ES-I3 (cell line): ENCODE measurements at regions not wholly inside any gene's neighbourhood (a gene's known extent, or its start where the extent isn't known, plus 50 kb on each side); places are given as distances from the start of the nearest gene placed in this dataset.

ENCODE experiments used
- H3K36me3 ChIP-seq: 2 replicates; pipeline ENCODE4 v1.6.1; 2013; ENCODE audit warnings: mild to moderate bottlenecking, low read length, control low read depth, moderate library complexity; ENCODE audit not compliant: insufficient read depth
- H3K4me1 ChIP-seq: 2 replicates; pipeline ENCODE4 v1.6.1; 2013; ENCODE audit warnings: mild to moderate bottlenecking, control low read depth, low read length; ENCODE audit not compliant: insufficient read depth
- H3K9ac ChIP-seq: 2 replicates; pipeline ENCODE4 v1.6.1; 2013; ENCODE audit warnings: low read depth, mild to moderate bottlenecking, low read length, moderate library complexity
- H3K9me3 ChIP-seq: 2 replicates; pipeline ENCODE4 v1.6.1; 2013; ENCODE audit warnings: mild to moderate bottlenecking, low read length, moderate library complexity; ENCODE audit not compliant: control insufficient read depth, insufficient read depth

DNA sequence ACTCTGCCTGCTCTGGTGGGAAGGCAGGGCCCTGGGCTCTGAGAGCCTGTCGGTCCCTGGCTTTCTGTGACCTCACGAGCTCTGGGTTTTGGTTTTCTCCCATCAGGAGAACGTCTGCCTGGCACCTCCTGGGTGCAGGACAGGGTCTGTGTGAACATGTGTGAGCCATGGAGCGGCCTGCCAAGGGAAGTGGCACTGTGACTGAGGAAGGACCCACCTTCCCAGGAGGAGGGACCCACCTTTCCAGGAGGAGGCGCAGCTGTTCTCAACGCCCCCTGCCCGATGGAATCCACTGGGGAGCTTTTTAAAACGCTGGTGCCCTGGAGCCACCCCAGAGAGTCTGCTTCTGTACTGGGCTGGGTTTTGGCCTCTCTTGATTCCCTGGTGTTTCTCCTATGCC is 168.7 kb downstream of the GLI2 start:
- no peak overlapping the region for H3K9ac ChIP-seq
- H3K9me3 ChIP-seq: no peaks in the 10 kb centered on the region
- H3K4me1 ChIP-seq: peaks cover 13% of the 10 kb centered on the region
- no peaks in the 10 kb centered on the region for H3K36me3 ChIP-seq

DNA sequence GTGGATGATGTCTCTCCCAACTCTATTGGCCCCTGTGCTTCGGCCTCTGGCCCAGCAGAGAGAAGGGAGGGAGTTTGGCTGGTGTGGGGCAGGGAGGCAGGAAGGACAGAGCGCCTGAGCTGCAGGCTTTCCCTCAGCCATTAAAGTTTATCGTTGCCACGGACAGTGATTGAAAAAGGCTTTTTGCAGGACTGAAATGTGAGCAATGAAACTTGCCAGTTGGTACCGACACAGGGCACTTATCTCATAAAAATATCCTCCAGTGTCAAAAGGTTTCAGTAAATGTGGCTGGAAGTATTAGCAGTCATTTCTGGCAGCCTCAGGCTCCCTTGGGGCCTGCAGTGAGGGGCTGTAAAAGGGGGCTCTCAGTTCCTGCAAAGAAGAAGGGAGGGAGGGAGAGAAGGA is 169.2 kb downstream of the GLI2 start:
- Histone ChIP-seq H3K4me1 (peaks cover 10% of the 10 kb centered on the region), H3K9me3 (no peaks in the 10 kb centered on the region), H3K36me3 (no peaks in the 10 kb centered on the region), H3K9ac (no peak overlapping the region)

DNA sequence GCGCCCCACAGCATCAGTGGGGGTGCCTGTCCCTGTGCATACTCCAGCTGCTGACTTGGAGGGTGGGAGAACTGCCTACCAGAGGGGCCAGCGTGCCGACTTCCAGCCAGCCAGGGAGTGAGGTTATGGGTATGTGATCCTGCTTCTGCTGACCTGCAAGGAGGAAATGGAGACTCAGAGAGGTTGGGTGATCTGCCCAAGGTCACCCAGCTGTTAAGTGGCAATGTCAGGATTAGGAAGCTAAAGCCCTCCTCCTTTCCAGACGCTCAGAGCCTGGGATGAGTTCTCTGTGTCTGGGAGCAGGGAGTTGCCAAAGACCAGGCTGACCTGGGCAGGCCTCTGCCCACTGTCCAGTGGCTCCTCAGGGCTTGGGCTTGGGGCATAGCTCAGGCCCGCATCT is 169.6 kb downstream of the GLI2 start:
- Histone ChIP-seq H3K36me3 (no peaks in the 10 kb centered on the region), H3K9ac (no peak overlapping the region), H3K9me3 (no peaks in the 10 kb centered on the region), H3K4me1 (peaks cover 10% of the 10 kb centered on the region)

DNA sequence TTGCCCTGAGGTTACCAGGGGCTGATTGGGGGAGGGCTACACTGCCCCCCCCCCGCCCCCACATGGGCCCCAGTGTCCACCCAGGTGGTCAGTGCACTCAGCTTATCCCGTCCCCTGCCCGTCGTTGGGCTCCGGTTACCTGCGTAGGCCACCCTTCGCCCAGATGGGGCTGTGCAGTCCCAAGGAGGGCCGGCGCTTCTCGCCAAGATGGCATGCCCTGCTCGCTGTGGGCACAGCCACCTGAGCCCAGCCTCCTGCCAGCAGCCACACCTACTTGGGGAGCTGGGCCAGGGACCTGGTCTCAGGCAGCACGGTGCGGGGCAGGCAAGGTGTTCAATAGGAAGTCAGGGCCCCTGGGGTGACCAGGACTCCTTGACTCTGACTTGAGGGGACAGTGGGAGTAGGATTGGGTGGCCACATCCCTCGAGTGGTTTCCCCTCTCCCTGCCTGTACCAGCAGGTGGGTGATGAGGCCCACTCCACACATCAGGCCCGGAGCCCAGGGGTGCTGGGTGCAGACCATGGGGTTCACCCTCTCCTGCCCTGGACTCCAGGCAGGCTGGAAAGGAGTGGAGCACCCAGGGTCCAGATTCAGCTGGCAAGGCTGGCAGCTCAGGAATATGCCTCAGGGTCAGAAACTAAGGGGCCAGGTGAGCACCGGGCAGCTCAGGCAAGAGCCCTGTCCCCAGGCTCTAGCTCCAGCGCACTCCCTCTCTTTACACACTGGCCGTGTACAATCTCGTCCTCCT is 170.3 kb downstream of the GLI2 start:
- no peak overlapping the region for H3K9ac ChIP-seq
- H3K9me3 ChIP-seq: no peaks in the 10 kb centered on the region
- peaks cover 10% of the 10 kb centered on the region for H3K4me1 ChIP-seq
- no peaks in the 10 kb centered on the region for H3K36me3 ChIP-seq

DNA sequence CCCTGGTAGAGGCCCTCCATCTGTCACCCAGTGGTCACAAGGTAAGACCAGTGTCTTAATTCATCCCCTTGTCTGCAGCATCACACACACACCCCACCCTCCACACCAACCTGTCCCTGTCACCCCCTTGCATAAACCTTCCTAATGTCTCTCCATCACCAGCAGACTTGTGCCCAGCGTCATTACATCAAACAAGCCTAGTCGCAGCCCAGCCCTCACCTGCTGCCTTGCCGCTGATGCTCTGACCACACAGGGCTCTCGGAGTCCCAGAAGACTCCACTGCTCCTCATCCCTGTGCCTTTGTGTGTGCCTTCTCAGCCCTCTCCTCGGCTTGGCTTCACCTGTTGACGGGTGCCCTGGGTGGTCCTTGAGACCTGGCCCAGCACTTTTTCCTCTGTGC is 171.2 kb downstream of the GLI2 start:
- Histone ChIP-seq H3K9me3 (no peaks in the 10 kb centered on the region), H3K4me1 (peaks cover 19% of the 10 kb centered on the region), H3K9ac (no peak overlapping the region), H3K36me3 (no peaks in the 10 kb centered on the region)

DNA sequence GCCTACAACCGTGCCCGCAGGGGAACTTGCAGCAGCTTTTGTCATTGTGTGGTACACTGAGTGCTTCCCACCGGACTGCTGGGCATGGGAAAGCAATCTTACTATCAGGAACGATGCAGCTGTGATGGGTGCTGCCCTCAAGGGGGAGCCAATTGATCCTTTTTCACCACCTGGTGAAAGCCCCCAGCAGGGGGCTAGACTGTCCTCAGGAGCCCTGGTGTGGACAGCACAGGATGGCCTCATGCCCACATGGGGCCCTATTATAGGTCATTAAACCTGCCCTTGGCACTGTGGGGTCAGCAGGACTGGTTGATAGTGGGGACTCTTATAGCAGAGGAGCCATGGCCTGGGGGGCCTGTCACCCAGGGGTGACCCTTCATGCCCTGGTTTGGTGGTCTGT is 172.2 kb downstream of the GLI2 start:
- Histone ChIP-seq H3K9ac (no peak overlapping the region), H3K9me3 (no peaks in the 10 kb centered on the region), H3K4me1 (peaks cover 25% of the 10 kb centered on the region), H3K36me3 (no peaks in the 10 kb centered on the region)

DNA sequence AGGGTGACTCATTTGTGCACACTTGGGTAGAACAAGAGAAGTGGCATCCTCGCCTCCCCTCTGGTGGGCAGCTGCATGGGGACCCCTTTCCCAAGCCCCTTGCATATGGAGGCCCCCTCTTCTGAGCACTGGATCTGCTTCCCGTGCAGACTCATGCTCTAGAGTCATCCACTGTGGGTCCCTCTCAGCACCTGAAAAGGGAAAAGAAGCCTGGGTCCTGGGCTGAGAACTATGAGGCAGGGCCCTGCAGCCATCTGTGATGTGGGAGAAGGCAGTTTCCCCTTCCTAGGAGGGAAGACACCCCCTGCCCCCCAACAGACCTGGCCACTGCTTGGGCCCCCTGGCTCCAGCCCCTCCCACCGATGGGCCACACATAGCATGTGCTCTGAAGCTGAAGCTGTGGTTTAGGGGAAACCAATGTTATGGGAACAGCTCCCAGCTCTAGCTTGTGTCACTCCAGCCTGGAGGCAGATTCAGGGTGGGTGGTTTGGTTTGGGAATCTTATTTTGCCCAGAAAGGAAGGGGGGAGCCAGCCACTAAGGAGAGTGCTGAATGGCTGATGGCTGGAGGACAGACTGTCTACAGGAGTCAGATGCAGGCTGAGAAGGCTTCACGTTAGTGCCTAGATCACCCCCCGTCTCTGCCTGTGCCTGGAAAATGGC is 172.8 kb downstream of the GLI2 start:
- Histone ChIP-seq H3K36me3 (no peaks in the 10 kb centered on the region), H3K4me1 (peaks cover 28% of the 10 kb centered on the region), H3K9me3 (no peaks in the 10 kb centered on the region), H3K9ac (no peak overlapping the region)

DNA sequence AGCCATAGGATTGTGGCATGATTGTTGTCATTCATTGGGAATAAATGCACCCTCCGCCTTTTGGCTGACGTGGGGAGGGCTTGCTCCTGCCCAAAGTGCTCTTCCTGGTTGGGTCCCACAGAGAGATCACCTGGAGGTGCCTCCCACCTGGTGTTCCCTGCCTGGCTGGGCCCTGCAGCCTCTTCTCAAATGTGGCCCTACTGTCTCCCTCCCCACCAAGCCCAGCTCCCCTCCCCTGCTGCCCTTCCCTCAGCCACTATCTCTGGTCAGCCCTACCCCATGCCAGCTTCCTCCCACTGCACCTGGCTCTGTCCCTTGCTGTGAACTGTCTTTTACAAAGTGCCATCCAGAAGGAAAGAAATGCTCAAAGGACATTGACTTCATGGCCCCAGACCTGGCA is 173.4 kb downstream of the GLI2 start:
- H3K9me3 ChIP-seq: no peaks in the 10 kb centered on the region
- H3K36me3 ChIP-seq: no peaks in the 10 kb centered on the region
- peaks cover 28% of the 10 kb centered on the region for H3K4me1 ChIP-seq
- H3K9ac ChIP-seq: no peak overlapping the region

DNA sequence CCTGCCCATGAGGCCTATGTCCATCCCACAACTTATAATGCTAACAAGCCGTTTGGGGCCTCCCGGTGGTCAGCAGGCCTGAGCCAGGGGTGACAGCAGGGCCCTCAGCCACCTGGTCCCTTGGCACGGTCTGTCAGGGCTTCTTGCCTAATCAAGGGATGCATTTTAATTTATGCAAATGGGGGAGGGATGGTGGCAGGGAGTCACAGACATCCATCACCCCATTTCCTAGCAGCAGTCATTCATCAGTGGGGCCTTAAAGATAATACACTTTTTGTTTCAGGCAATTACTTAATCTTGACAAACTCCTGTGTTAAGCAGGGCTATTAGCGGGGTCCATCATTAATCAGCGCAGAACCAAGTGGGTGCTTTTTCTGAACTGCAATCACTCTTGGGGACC is 174.5 kb downstream of the GLI2 start:
- Histone ChIP-seq H3K9me3 (no peaks in the 10 kb centered on the region), H3K36me3 (no peaks in the 10 kb centered on the region), H3K9ac (no peak overlapping the region), H3K4me1 (peaks cover 27% of the 10 kb centered on the region)

DNA sequence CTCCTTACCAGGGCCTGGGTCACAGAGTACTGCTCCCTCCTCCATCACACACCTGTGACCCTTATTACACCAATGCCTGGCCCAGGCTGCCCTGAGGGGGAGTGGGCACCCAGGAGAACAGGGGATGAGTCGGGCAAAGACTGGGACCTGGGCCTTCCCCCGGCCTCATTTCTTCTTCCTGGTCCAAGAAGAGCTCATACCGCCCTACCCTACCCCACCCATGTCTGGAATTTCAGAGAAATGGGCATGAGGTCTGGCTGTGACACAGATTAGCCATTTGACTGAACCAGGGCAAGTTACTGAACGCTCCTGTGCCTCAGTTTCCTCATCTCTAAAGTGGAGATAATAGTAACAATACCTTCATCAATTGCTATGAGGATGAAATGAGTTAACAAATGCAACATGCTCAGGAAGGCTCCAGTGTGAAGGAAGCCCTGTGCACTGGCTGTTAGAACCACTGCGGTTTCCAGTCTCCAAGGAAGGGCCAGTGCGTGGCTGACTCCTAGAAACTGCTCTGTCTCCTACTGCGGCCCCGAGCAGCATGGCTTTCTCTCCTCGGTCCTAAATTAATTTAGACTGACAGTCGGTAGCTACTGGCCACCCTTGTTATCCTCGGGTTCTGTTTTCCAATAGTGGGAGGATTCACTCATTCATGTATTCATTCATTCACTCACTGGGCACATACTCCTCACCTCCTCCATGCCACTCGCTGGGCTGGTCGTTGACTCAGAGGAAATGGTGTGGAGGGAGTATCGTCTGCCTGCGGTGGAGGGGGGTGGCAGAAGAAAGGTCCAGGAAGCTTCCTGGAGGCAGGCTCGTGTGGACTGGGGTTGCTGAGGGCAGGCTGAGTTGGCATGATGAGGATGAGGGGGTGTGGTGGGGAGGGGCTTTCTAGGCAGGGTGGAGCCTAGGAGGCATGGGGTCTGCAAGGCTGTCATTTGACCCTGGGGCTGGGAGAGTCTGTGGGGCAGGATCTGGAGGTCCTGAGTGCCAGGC is 175.6 kb downstream of the GLI2 start:
- Histone ChIP-seq H3K9ac (no peak overlapping the region), H3K36me3 (no peaks in the 10 kb centered on the region), H3K4me1 (peaks cover 33% of the 10 kb centered on the region), H3K9me3 (no peaks in the 10 kb centered on the region)

DNA sequence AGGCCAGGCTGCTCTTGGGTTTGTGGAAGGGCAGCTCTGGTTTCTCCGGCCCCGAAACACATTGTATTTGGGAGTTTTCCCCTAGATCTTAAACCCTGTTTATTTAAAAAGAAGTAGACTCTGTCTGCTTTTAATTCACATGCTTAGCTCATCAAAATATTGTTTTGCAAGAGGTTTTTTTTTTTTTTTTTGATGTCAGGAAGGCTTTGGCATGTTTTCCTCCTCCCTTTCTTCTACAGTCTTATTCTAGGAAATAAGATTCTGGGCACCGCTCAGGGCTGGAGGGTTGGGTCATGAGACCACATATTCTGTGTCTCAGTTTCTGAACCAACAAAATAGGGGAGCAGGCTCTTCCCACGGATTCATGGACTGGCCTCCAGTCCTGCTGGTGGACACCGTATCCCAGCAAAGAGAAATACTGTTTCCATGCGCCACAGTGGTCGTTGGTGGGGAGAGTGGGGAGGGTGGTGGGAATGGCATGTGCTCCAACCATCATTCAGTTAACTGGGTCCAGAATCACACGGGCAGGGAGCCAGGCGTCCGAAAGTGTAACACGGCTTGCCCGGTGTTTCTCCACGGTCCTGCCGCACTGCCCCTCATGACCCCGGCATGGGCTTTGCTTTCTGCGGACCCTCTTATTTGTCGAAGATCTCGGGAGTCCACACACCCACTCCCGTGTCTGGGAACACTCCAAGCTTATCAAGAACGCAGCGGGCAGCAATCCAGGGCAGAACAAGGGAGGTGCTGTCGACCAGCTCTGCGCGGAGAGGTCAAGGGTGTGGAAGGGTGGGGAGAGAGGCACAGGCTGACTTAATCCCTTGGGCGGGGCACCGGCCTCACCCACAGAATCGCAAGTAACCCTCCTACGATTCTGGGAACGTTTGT is 176.7 kb downstream of the GLI2 start:
- Histone ChIP-seq H3K4me1 (peaks cover 33% of the 10 kb centered on the region), H3K9ac (no peak overlapping the region), H3K9me3 (no peaks in the 10 kb centered on the region), H3K36me3 (no peaks in the 10 kb centered on the region)

DNA sequence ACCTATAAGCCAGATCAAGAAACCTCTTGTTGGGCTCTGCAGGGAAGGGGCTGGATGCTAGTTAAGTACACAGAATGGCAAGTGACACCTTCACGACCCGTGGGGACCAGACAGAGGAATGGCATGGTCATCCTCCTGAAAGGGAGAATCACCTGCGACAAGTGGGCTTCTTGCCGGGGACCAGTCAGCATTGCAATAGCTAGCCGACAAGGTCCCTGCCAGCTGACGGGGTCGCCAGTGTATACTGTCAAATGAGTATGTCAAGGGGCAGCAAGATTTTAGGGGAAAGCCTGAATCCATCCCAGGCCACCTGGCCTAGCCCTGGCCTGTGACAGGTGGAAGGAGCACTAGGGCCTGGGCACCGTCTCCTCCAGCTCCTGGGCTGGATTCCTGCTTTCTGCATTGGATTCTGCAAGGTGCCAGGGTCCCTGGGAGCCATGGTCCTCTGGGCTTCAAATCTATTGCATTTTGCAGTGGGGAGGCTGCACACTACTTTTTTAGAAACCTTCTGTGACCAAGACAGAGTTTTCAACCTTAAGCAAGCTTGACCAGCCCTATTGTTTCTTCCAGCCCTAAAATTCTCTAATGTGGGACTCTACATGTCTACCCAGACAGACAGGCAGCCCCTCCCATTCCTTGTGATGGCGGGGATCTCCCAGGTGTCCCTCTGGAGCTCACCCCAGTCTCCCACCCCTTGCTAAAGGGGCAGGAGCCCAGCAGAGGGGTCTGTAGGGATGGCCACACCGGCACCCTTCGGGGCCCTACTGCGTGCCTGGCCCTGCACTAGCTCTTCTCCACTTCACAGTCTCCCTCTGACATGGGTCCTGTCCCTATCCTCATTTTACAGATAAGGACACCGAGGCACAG is 178.5 kb downstream of the GLI2 start:
- peaks cover 33% of the 10 kb centered on the region for H3K4me1 ChIP-seq

DNA sequence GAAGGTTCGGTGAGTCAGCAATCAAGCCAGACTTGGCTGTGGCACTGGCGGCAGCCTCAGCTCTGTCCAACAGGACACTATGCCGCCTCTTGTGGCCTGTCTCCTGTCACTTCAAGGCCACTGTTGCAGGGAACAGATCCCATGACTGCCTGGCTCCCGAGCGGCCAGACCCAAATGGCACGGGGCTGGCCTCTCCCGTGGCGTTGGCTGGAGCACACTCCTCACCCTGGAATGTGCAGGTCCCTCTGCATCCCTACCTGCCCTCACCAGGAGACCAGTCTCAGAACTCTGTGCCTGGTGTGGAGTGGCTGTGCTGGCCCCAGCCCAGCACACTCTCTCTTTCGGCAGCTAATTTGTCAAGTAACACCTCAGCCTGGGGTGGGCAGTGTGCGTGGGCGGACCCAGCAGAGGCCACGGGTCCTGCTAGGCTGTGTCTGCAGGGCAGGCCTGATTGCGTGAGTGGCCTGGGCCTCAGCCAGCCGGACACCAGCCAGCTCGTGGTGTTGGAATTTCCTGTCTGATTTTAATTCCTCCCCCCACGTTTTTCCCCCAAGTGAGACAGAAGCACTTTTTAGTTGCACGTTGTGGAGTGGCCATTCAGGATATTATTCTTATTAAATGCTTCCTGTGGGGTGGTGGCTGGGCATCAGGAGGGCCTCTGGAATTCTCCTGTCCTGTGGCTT is 179.3 kb downstream of the GLI2 start:
- H3K9ac ChIP-seq: no peak overlapping the region
- no peaks in the 10 kb centered on the region for H3K9me3 ChIP-seq
- H3K4me1 ChIP-seq: peaks cover 33% of the 10 kb centered on the region
- H3K36me3 ChIP-seq: no peaks in the 10 kb centered on the region

More for the DNA sequence above, 178.5 kb downstream of the GLI2 start:
- Histone ChIP-seq H3K9ac (no peak overlapping the region), H3K9me3 (no peaks in the 10 kb centered on the region), H3K36me3 (no peaks in the 10 kb centered on the region)
